ENCODE measurements at regions not wholly inside any gene's neighbourhood (a gene's known extent, or its start where the extent isn't known, plus 50 kb on each side); places are given as distances from the start of the nearest gene placed in this dataset.

GRCh38 chr1:87926921-87927320, 598.2 kb downstream of the LMO4 start:
- Mint-ChIP-seq H3K4me3 (ENCODE audit: unreplicated experiment) (no peak overlapping the region), H3K36me3 (ENCODE audit: insufficient read depth, unreplicated experiment) (no peaks in the 10 kb centered on the region), H3K4me1 (ENCODE audit: low read depth, unreplicated experiment) (peaks cover 16% of the 10 kb centered on the region), H3K27ac (ENCODE audit: unreplicated experiment) (no peak overlapping the region), H3K27me3 (ENCODE audit: insufficient read depth, unreplicated experiment) (no peaks in the 10 kb centered on the region), H3K9me3 (ENCODE audit: unreplicated experiment) (peaks cover 11% of the 10 kb centered on the region)
- no peak for TF ChIP-seq CTCF (IDR thresholded peaks at IDR 0.05; ENCODE audit: insufficient read depth in 1 of 2, low read depth in 1 of 2, low read length in 1 of 2, severe bottlenecking in 1 of 2, unreplicated experiment in 1 of 2)
- BruUV-seq (replicated peaks) = no TSS peak
- no peak for DNase-seq
- intact Hi-C loops (cut with micrococcal nuclease; ENCODE audit: unreplicated experiment) = no loop called here
- ChIA-PET POLR2A (no interaction called here), CTCF (no interaction called here)
- Histone ChIP-seq H3K4me1 (peaks cover 20% of the 10 kb centered on the region), H3K36me3 (ENCODE audit: control insufficient read depth, insufficient read depth, low read length) (no peaks in the 10 kb centered on the region), H3K9me3 (no peaks in the 10 kb centered on the region), H3K4me3 (ENCODE audit: low read depth, low read length) (no peak overlapping the region), H3K27me3 (replicated peaks; ENCODE audit: control insufficient read depth, insufficient read depth, low read length) (no peaks in the 10 kb centered on the region)

- ChIA-PET CTCF (no interaction called here), POLR2A (interaction anchor here (0.7 kb wide), 1 partner anchor 571 kb away, joined by 3 read pairs; no protein-coding TSS in a partner anchor)
- H3K4me1 ChIP-seq = peaks cover 20% of the 10 kb centered on the region
- H3K9me3 ChIP-seq = no peaks in the 10 kb centered on the region
- no peak for TF ChIP-seq CTCF (IDR thresholded peaks at IDR 0.05; ENCODE audit: insufficient read depth in 1 of 2, low read depth in 1 of 2, low read length in 1 of 2, severe bottlenecking in 1 of 2, unreplicated experiment in 1 of 2)
- intact Hi-C loops (cut with micrococcal nuclease; ENCODE audit: unreplicated experiment) = no loop called here
- H3K27me3 Mint-ChIP-seq (ENCODE audit: insufficient read depth, unreplicated experiment) = no peaks in the 10 kb centered on the region
- peak overlapping the region; percentile 34 for H3K4me3 Mint-ChIP-seq (ENCODE audit: unreplicated experiment)
- H3K4me3 ChIP-seq (ENCODE audit: low read depth, low read length) = no peak overlapping the region
- H3K36me3 Mint-ChIP-seq (ENCODE audit: insufficient read depth, unreplicated experiment) = no peaks in the 10 kb centered on the region
- H3K9me3 Mint-ChIP-seq (ENCODE audit: unreplicated experiment) = peaks cover 11% of the 10 kb centered on the region
- no peak overlapping the region for H3K27ac Mint-ChIP-seq (ENCODE audit: unreplicated experiment)
- BruUV-seq (replicated peaks) = no TSS peak
- H3K4me1 Mint-ChIP-seq (ENCODE audit: low read depth, unreplicated experiment) = peaks cover 16% of the 10 kb centered on the region
- DNase-seq = peak in 1 of 2 experiments; percentile 47
- H3K27me3 ChIP-seq (replicated peaks; ENCODE audit: control insufficient read depth, insufficient read depth, low read length) = no peaks in the 10 kb centered on the region
- no peaks in the 10 kb centered on the region for H3K36me3 ChIP-seq (ENCODE audit: control insufficient read depth, insufficient read depth, low read length)
These were observed 599.0 kb downstream of the LMO4 start for GRCh38 chr1:87927391-87928280.

GRCh38 chr1:87928623-87929022, 599.9 kb downstream of the LMO4 start:
- H3K36me3 Mint-ChIP-seq (ENCODE audit: insufficient read depth, unreplicated experiment) = no peaks in the 10 kb centered on the region
- TF ChIP-seq CTCF (IDR thresholded peaks at IDR 0.05; ENCODE audit: insufficient read depth in 1 of 2, low read depth in 1 of 2, low read length in 1 of 2, severe bottlenecking in 1 of 2, unreplicated experiment in 1 of 2) = no peak
- DNase-seq = peak in 1 of 2 experiments; percentile 0
- ChIA-PET CTCF (no interaction called here), POLR2A (no interaction called here)
- Histone ChIP-seq H3K4me3 (ENCODE audit: low read depth, low read length) (no peak overlapping the region), H3K36me3 (ENCODE audit: control insufficient read depth, insufficient read depth, low read length) (no peaks in the 10 kb centered on the region), H3K27me3 (replicated peaks; ENCODE audit: control insufficient read depth, insufficient read depth, low read length) (no peaks in the 10 kb centered on the region), H3K9me3 (no peaks in the 10 kb centered on the region), H3K4me1 (peaks cover 20% of the 10 kb centered on the region)
- no TSS peak for BruUV-seq (replicated peaks)
- H3K27ac Mint-ChIP-seq (ENCODE audit: unreplicated experiment) = no peak overlapping the region
- intact Hi-C loops (cut with micrococcal nuclease; ENCODE audit: unreplicated experiment) = no loop called here
- peaks cover 10% of the 10 kb centered on the region for H3K4me1 Mint-ChIP-seq (ENCODE audit: low read depth, unreplicated experiment)
- peaks cover 11% of the 10 kb centered on the region for H3K9me3 Mint-ChIP-seq (ENCODE audit: unreplicated experiment)
- no peaks in the 10 kb centered on the region for H3K27me3 Mint-ChIP-seq (ENCODE audit: insufficient read depth, unreplicated experiment)
- no peak overlapping the region for H3K4me3 Mint-ChIP-seq (ENCODE audit: unreplicated experiment)

Measured in Caco-2 (cell line).